ACHN (cell line): ENCODE measurements at regions not wholly inside any gene's neighbourhood (a gene's known extent, or its start where the extent isn't known, plus 50 kb on each side); places are given as distances from the start of the nearest gene placed in this dataset.
"Not testable (repeated sequence)": the region's sequence is repeated elsewhere in the genome, so short reads cannot be mapped to it uniquely, and the experiment has no call there.

Experiments used
- DNase-seq: peaks from one replicate; pipeline ENCODE4 v3.0.0-alpha.2; 2015
- in situ Hi-C: cut with HindIII; loops from 2 replicates; pipeline ENCODE4 v1.10.0; 2017; ENCODE audit warnings: low sequenced_read_pairs, low pct_ligation_motif_present, low pct_unique_long_range_greater_than_20kb

- in situ Hi-C loops: no loop called here
- DNase-seq: no peak
Measured at GRCh38 chr4:52204921-52205320, 153.8 kb downstream of the SPATA18 start.

GRCh38 chr4:52207146-52207545, 156.0 kb downstream of the SPATA18 start:
- in situ Hi-C loops, DNase-seq: not testable (repeated sequence)

GRCh38 chr4:52212702-52213101, 161.6 kb downstream of the SPATA18 start:
- no peak for DNase-seq
- in situ Hi-C loops: no loop called here

- DNase-seq: no peak
- in situ Hi-C loops: no loop called here
Measured at GRCh38 chr4:52231526-52231925, 180.4 kb downstream of the SPATA18 start.

GRCh38 chr4:52234561-52235440, 183.7 kb downstream of the SPATA18 start:
- DNase-seq: peak; percentile 36
- in situ Hi-C loops: no loop called here

GRCh38 chr4:52235552-52236201, 184.6 kb downstream of the SPATA18 start:
- in situ Hi-C loops: no loop called here

GRCh38 chr4:52241916-52242315, 190.8 kb downstream of the SPATA18 start:
- in situ Hi-C loops: no loop called here
- DNase-seq: no peak

More at GRCh38 chr4:52235552-52236201, 184.6 kb downstream of the SPATA18 start:
- no peak for DNase-seq

- in situ Hi-C loops: no loop called here
- no peak for DNase-seq
Measured at GRCh38 chr4:52243367-52243766, 192.3 kb downstream of the SPATA18 start.

GRCh38 chr4:52244103-52244775, 193.1 kb downstream of the SPATA18 start:
- in situ Hi-C loops: no loop called here
- DNase-seq: no peak

GRCh38 chr4:52244848-52245247, 193.7 kb downstream of the SPATA18 start:
- no peak for DNase-seq
- in situ Hi-C loops: no loop called here

GRCh38 chr4:52246827-52247226, 195.7 kb downstream of the SPATA18 start:
- in situ Hi-C loops: no loop called here

GRCh38 chr4:52247941-52248340, 196.8 kb downstream of the SPATA18 start:
- no peak for DNase-seq
- in situ Hi-C loops: no loop called here

More at GRCh38 chr4:52246827-52247226, 195.7 kb downstream of the SPATA18 start:
- DNase-seq: no peak

GRCh38 chr4:52248820-52249219, 197.7 kb downstream of the SPATA18 start:
- no peak for DNase-seq
- in situ Hi-C loops: no loop called here

- in situ Hi-C loops: no loop called here
- DNase-seq: no peak
Measured at GRCh38 chr4:52249581-52249980, 198.5 kb downstream of the SPATA18 start.

- in situ Hi-C loops: no loop called here
- no peak for DNase-seq
Measured at GRCh38 chr4:52250154-52250553, 199.1 kb downstream of the SPATA18 start.

GRCh38 chr4:52251864-52252263, 200.8 kb downstream of the SPATA18 start:
- DNase-seq: no peak
- in situ Hi-C loops: no loop called here

- no peak for DNase-seq
- in situ Hi-C loops: no loop called here
Measured at GRCh38 chr4:52253025-52253424, 201.9 kb downstream of the SPATA18 start.

GRCh38 chr4:52256522-52256921, 205.4 kb downstream of the SPATA18 start:
- in situ Hi-C loops: no loop called here
- DNase-seq: no peak

- in situ Hi-C loops: no loop called here
- DNase-seq: no peak
Measured at GRCh38 chr4:52259978-52260377, 208.9 kb downstream of the SPATA18 start.
